ENCODE measurements at regions not wholly inside any gene's neighbourhood (a gene's known extent, or its start where the extent isn't known, plus 50 kb on each side); places are given as distances from the start of the nearest gene placed in this dataset.

- TF ChIP-seq EZH2 (optimal IDR thresholded peaks at IDR 0.05; ENCODE audit: low read depth, low read length) (no peak), CTCF (IDR thresholded peaks at IDR 0.05; ENCODE audit: low read length) (no peak)
Measured at GRCh38 chr21:32120230-32120629, 158.6 kb downstream of the MIS18A start.

Data from MM.1S (cell line).